Right ventricle myocardium superior (tissue), 1 donor: ENCODE measurements at regions not wholly inside any gene's neighbourhood (a gene's known extent, or its start where the extent isn't known, plus 50 kb on each side); places are given as distances from the start of the nearest gene placed in this dataset.
"Not testable (repeated sequence)": the region's sequence is repeated elsewhere in the genome, so short reads cannot be mapped to it uniquely, and the experiment has no call there.

Experiments
- ATAC-seq: fragments of 200-7000 bp; cut with Tn5 transposase; one replicate; pipeline ENCODE4 v1.9.1; 2020; ENCODE audit warnings: mild to moderate bottlenecking; ENCODE audit not compliant: poor library complexity
- DNase-seq: peaks from one replicate; pipeline ENCODE4 v3.0.0-alpha.2; 2020
- intact Hi-C: fragments of 100-400 bp; cut with DNase I; formaldehyde crosslinking; loops from one replicate; pipeline ENCODE4 v1.11.2; 2022
- donor health status: DM: no; HTN: yes; CAD: no; lungs with severe emphysema.

DNA sequence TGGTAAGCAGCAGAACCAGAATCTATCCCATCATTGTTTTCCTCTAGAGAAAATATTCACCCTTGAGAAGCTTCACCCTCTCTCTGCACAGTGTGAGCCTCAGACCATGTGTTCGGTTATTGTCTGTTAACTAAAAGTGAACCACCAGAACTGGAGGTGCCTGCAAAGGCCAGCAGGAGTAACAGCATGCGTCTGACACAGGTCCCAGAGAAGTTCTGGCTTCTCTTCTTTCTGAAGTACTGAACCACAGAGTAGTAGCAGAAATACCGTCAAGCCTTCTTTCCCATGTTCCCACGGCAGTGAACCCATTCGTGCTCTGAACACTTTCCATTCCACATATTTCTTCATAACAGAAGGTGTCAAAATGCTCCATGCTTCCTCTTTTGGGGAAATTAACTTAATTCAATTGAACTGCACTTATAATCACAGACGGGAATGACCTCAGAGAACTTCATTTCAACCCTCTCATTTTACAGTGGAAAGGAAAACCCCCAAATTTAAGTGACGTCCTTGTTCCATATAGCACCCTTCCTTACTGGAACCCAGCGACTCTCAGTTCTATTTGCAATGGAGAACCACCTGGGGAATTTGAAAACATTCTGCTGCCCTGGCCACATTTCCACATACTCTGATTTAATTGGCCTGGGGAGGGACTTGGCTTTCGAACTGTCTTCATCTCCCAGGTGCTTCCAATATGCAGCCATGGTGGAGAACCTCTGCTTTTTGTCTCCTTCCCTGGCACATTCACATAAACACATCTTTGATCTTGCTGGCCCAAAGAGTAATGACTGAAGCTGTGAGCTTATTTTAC lies 519.1 kb downstream of the RNF144A start:
- DNase-seq = no peak
- no peak for ATAC-seq
- intact Hi-C loops = no loop called here

DNA sequence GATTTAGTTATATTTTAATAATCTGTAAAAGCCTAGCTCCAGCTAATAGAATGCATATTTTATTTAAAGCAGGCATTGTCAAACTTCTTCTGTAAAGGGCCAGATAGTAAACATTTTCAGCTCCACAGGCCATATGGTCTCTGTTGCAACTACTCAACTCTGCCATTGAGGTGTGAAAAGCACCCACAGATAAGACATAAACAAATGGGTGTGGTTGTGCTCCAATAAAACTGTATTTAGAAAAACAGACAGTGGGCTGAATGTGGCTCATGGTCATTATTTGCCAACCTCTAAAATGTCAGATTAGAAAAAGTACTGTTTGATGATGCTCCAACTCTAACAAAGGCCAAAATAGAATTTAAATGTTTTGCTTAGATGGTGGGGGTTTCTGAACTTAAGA lies 519.9 kb downstream of the RNF144A start:
- no peak for ATAC-seq
- no peak for DNase-seq
- intact Hi-C loops = no loop called here

DNA sequence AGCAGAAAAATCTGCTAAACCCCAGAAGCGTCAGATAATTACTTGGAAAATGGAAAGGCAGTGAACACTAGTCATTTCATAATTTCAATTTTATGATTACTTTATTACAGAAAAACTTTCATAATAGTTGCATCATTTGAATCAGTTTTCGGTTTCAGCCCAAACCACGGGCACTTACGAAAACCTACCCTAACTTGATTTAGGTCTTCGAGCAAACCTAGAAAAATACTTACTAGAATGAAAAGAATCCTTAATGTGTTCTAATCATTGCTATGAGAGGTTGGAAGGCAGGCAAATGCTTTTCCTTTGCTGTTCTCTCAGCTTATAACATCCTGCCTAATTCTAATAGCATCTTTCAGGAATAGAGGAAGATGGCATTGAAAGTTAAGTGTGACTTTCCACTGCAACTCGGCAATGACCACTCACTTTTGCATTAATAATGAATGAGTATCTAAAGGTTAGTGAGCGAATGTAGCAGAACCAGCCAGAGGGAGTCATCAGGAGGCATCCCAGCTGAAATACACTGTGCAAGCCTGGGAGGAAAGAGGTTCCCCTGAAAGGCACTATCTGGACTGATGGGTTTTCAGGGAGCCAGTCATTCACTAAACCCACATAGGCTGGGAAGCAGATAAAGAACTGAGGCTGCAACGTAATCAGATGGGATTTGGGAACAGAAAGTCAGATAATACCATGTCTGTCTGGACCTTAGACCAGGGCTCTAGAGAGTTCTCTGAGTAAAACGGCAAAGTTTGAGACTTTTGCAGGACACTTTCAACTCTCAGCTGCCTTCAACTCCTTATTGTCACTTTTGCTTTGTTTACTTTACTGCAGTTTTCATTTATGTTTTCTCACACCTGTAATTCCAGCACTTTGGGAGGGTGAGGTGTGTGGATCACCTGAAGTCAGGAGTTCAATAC lies 520.8 kb downstream of the RNF144A start:
- DNase-seq = no peak
- intact Hi-C loops = no loop called here

GRCh38 chr2:7438855-7439254 lies 521.6 kb downstream of the RNF144A start:
- intact Hi-C loops = no loop called here
- no peak for DNase-seq
- no peak for ATAC-seq

More for the DNA sequence above, 520.8 kb downstream of the RNF144A start:
- ATAC-seq = no peak

DNA sequence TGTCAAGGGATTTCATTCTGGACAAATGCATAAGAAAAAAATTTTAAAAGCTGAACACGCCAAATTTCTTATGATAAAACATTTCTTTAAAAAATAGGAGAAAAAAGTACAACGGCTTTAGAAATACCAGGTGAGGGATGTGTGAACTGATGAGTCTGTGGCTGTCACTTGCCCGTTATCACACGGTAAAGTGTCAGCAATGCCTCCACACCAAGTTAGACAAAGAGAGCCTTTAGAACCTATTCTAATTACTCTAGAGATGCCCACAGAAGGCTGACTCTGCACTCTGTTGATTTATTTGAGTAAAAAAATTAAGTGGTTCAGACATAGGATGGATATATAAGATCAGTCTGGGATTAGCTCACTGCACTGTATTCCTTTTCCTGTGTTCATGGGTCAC lies 523.8 kb downstream of the RNF144A start:
- intact Hi-C loops = no loop called here
- no peak for ATAC-seq
- no peak for DNase-seq

- intact Hi-C loops, ATAC-seq, DNase-seq: not testable (repeated sequence)
Measured at GRCh38 chr2:7441841-7442240, 524.6 kb downstream of the RNF144A start.

- ATAC-seq = no peak
- intact Hi-C loops = no loop called here
- DNase-seq = no peak
Measured at GRCh38 chr2:7444626-7445025, 527.4 kb downstream of the RNF144A start.

GRCh38 chr2:7448578-7449264 lies 531.5 kb downstream of the RNF144A start:
- DNase-seq (no peak), ATAC-seq (no peak)
- intact Hi-C loops = no loop called here

DNA sequence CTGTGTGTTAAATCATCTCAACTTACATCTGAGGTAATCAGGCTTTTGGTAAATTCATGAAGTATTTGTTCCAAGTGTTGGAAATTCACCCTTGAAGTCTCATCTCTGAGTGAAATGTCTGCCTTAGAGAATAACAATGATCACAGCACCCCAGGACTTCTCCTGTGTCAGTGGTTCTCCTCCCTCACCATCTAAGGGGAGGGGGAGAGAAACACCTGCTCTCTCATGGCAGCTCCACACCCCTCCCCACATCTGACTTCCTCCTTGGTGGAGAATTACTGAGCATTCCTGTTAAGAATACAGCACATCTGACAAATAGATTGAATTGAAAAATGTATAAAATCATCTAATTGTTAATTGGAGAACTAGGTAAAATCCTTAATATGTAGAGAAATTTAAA lies 532.1 kb downstream of the RNF144A start:
- intact Hi-C loops = no loop called here
- no peak for DNase-seq
- no peak for ATAC-seq

DNA sequence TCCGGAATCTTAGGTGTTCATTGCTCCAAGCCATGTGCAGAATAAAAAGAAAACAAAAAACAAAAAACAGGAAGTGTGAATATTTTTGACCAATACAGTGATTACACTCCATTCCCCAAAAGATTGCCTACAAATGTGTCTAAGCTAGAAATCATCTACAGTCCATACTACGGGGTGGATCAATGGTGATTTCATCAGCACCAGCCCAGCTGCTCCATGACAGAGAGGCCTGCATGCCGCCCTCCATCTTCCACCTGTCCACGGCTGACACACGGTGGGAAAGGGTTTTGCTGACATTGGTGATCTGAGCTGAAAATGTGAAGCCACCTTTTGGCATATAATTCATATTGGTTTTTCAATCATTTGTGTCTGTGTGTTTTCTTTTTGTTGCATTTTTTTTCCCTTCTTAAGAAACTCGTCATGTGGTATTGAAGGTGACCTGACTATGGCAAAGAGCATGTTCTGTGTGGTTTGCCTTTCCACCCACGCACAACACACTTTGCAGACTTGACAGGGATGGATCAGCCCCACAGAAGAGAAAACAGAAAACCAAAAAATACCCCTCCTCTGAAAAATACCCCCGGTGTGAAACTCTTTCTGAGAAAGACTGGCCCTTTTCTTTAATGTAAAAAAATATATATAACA lies 533.1 kb downstream of the RNF144A start:
- DNase-seq (no peak), ATAC-seq (no peak)
- intact Hi-C loops = no loop called here

DNA sequence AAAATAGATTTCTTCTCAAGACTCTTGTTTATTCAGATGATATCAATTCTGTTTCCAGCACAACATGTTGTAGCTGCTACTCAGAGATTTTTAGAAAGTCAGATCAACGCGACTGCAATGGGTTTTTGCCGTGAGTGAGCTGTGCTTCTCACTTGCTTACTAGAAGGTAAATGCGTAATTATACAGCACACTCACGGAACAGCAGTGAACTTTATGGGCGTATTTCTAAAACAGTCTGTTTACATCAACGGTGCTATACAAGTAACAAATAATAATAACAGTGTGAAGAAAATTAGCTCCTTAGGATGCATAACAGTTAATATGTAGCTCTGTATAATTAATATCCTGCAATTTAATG lies 533.6 kb downstream of the RNF144A start:
- intact Hi-C loops = no loop called here
- ATAC-seq (no peak), DNase-seq (no peak)

DNA sequence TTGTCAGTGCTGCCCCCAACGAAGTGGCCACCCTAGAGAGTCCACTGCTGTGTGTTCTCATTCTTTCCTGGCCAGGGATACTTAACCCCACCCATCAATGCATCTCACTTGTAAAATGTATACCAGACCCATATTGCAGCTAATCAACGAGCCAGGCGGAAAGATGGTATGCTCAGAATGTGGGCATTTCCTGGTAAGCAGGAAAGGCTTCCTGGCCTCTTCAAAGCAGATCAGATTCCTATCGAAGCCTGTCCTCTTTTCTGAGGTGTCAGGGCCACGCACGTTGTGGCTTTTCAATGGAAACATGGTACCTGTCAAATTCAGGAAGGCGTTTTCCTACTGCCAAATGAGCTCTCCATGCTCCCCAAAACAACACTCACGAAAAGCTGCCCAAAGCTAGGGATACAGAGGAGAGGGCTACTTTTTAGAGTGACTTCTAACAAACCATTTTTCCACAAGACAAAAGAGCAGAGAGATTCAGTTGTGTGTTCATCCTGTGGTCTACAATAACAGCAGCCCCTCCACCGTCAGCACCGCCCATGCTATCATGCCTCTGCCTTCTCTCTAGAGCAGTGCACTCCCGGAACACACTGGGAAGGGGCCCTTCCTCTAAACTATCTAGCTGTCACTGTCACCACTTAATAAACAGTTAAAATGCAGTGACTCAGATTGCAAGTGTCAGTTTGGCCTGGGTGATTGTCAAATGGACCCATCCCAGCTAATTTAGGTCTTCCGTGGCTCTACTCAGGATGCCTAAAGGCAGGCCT lies 535.1 kb downstream of the RNF144A start:
- ATAC-seq (no peak), DNase-seq (no peak)
- intact Hi-C loops = no loop called here

DNA sequence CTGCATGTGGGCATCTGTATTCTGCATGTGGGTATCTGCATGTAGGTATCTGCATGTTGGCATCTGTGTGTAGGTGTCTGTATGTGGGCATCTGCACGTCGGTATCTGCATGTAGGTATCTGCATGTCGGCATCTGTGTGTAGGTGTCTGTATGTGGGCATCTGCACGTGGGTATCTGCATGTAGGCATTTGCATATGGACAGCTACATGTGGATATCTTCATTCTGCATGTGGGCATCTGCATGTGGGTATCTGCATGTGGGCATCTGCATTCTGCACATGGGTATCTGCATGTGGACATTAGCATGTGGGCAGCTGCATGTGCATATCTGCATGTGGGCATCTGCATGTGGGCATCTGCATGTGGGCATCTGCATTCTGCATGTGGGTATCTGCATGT lies 537.4 kb downstream of the RNF144A start:
- DNase-seq (no peak), ATAC-seq (no peak)
- intact Hi-C loops = no loop called here

DNA sequence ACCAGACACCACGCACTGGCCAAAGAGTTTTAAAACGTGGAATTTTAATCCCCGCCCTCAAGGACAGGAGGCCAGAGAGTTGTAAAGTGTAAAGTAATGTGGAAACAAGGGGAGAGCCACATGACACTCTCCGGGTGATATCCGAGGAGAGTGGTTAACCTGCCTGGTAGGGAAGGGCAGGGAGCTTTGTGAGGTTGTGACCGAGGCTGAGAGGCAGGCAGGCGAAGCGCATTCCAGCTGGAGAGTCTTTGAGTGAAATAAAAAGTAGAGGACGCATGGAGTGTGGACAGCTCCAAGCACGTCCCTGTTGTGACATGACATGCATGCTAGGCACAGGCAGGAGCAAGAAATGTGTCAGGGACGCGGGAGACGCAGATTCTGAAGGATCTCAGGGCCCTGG lies 539.5 kb downstream of the RNF144A start:
- intact Hi-C loops = no loop called here
- DNase-seq = no peak
- ATAC-seq = peak; percentile 56

DNA sequence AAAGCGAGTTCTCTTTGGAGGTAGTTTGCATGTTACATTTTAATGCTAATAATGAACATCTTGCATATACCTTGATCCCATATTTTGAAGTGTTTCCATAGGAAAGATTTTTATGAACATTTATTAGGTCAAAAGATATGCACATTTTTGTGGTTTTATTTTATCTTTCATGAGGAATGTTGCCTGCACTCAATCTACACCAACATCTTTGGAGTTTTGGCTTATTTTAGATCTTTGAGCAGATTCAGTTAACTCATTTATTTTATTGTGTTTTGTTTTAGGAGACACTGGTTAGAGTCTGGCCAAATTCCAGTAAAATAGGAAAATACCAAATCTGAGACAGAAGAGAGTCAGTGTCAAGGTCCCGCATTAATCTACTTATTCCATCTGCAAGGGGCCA lies 540.9 kb downstream of the RNF144A start:
- DNase-seq (no peak), ATAC-seq (no peak)
- intact Hi-C loops = no loop called here

DNA sequence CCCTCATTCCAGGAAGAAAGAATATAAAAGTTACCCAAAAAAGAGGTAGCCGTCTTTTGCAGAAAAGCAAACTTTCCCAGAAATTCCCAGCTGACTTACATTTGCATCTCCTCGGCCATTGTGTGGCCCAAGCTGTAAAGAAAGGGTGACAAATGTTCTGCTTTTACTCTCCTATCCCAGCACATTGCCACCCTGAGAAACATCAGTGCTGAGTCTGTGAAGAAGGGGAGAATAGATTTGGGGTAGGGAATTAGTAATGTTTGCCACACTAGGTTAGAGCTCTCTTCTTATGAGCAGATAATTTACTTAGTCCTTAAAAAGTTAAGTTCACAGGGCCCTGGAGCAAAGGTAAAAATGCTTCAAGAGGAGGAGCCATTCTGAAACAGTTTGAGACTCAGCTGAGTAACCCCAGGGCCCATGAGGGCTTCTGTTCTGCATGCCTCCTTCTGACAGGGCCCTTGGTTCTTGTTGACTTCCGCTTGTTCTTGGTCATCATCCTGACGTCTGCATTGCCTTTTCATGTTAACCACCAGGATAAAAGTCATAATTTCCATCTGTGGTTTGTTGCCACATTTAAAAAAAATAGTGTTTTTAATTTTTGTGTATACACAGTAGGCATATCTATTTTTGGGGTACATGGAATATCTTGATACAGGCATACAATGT lies 550.7 kb downstream of the RNF144A start:
- DNase-seq = no peak
- ATAC-seq = no peak
- intact Hi-C loops = no loop called here

- ATAC-seq (no peak), DNase-seq (no peak)
- intact Hi-C loops = no loop called here
Measured at GRCh38 chr2:7468448-7468828, 551.2 kb downstream of the RNF144A start.

- DNase-seq = no peak
- no peak for ATAC-seq
- intact Hi-C loops = no loop called here
Measured at GRCh38 chr2:7468955-7469354, 551.7 kb downstream of the RNF144A start.
